HL-60 (cell line): ENCODE measurements at regions not wholly inside any gene's neighbourhood (a gene's known extent, or its start where the extent isn't known, plus 50 kb on each side); places are given as distances from the start of the nearest gene placed in this dataset.

Experiments
- CTCF ChIP-seq: IDR thresholded peaks from one replicate; pipeline ENCODE4 v1.5.1; 2011; ENCODE audit warnings: low read length, control low read depth, inconsistent platforms; ENCODE audit not compliant: insufficient read depth
- GABPA ChIP-seq: IDR thresholded peaks from 2 replicates; pipeline ENCODE4 v1.6.1; 2012; ENCODE audit warnings: low read depth
- POLR2AphosphoS5 ChIP-seq: IDR thresholded peaks from 2 replicates; pipeline ENCODE4 v1.6.1; 2012; ENCODE audit warnings: low read depth
- REST ChIP-seq: IDR thresholded peaks from 2 replicates; pipeline ENCODE4 v1.6.1; 2012; ENCODE audit warnings: low read depth; ENCODE audit not compliant: insufficient replicate concordance

GRCh38 chr10:83518779-83519178 is 620.5 kb upstream of the GHITM start:
- TF ChIP-seq POLR2AphosphoS5, result no peak
- TF ChIP-seq CTCF, result no peak
- TF ChIP-seq REST, result no peak
- no peak for TF ChIP-seq GABPA
